GM12878 (cell line): ENCODE measurements at regions not wholly inside any gene's neighbourhood (a gene's known extent, or its start where the extent isn't known, plus 50 kb on each side); places are given as distances from the start of the nearest gene placed in this dataset.

Experiments
- ATAC-seq: fragments of 200-7000 bp; cut with Tn5 transposase; 3 replicates; pipeline ENCODE4 v1.9.1; 2020; ENCODE audit warnings: mild to moderate bottlenecking, moderate library complexity
- BruUV-seq: library from RNA; stranded (reverse); fragments of 400-500 nt; replicated peaks from 2 replicates; lab custom pipeline; 2021; lab: Mats Ljungman, UMichigan
- CTCF ChIA-PET: fragments of 300-600 bp; sonication (Branson Sonifier 250); formaldehyde crosslinking; extraction: SDS; loops from one replicate; lab custom pipeline; 2021; ENCODE audit warnings: inconsistent platforms; lab: Yijun Ruan, JAX
- POLR2A ChIA-PET: fragments of 350-600 bp; formaldehyde crosslinking; extraction: SDS; loops from one replicate; lab custom pipeline; 2021; ENCODE audit warnings: inconsistent platforms; lab: Charles Lee
- RAD21 ChIA-PET: fragments of 300-600 bp; sonication (Branson Sonifier 250); formaldehyde crosslinking; loops from one replicate; lab custom pipeline; 2023; ENCODE audit warnings: antibody characterized with exemption; ENCODE audit not compliant: unreplicated experiment; lab: Charles Lee
- SMC1A ChIA-PET: fragments of 300-600 bp; sonication (Branson Sonifier 250); formaldehyde crosslinking; loops from one replicate; lab custom pipeline; 2023; ENCODE audit not compliant: unreplicated experiment, uncharacterized antibody; lab: Charles Lee
- DNase-seq: peaks from one replicate; pipeline ENCODE4 v3.0.0-alpha.2; 2011; ENCODE audit warnings: low read depth, low spot score
- FAIRE-seq: peaks from 3 replicates; lab custom pipeline; 2011; peaks lifted over from hg19 to GRCh38; lab: Jason Lieb, UNC
- H2AFZ ChIP-seq: 2 replicates; pipeline ENCODE4 v1.6.0; 2011; ENCODE audit warnings: low read depth, low read length, control low read depth; ENCODE audit not compliant: control insufficient read depth
- H3K27ac ChIP-seq: 2 replicates; pipeline ENCODE4 v1.5.1; 2011; ENCODE audit warnings: control low read depth; ENCODE audit not compliant: control insufficient read depth, insufficient read depth
- H3K27me3 ChIP-seq, 2 experiments: replicated peaks in 1 of 2; 2 replicates each; pipeline versions ENCODE4 v1.6.0 to v1.6.1; 2011; ENCODE audit warnings: low read length in 1 of 2; ENCODE audit not compliant: control insufficient read depth in 2 of 2, insufficient read depth in 2 of 2
- H3K36me3 ChIP-seq, 2 experiments: 2 replicates each; pipeline ENCODE4 v1.5.1; 2011; ENCODE audit warnings: low read length in 1 of 2; ENCODE audit not compliant: control insufficient read depth in 2 of 2, insufficient read depth in 2 of 2
- H3K4me1 ChIP-seq: 2 replicates; pipeline ENCODE4 v1.6.1; 2011; ENCODE audit warnings: mild to moderate bottlenecking, low read length, moderate library complexity, mixed read lengths; ENCODE audit not compliant: control insufficient read depth, insufficient read depth
- H3K4me2 ChIP-seq: 2 replicates; pipeline ENCODE4 v1.6.0; 2011; ENCODE audit warnings: control low read depth; ENCODE audit not compliant: control insufficient read depth, insufficient read depth
- H3K4me3 ChIP-seq: fragments of 200-600 bp; sonication (generic); 2 replicates; pipeline ENCODE4 v1.5.1; 2016
- H3K79me2 ChIP-seq: 2 replicates; pipeline ENCODE4 v1.6.0; 2011; ENCODE audit warnings: low read length; ENCODE audit not compliant: control insufficient read depth, insufficient read depth
- H3K9ac ChIP-seq: 2 replicates; pipeline ENCODE4 v1.8.0; 2011; ENCODE audit warnings: low read length, control low read depth, mixed read lengths; ENCODE audit not compliant: control insufficient read depth, insufficient read depth
- H3K9me3 ChIP-seq: replicated peaks from 3 replicates; pipeline ENCODE4 v1.5.1; 2011; ENCODE audit warnings: mild to moderate bottlenecking, low read length; ENCODE audit not compliant: control insufficient read depth, insufficient read depth
- H4K20me1 ChIP-seq: 2 replicates; pipeline ENCODE4 v1.6.0; 2011; ENCODE audit not compliant: control insufficient read depth, insufficient read depth
- ATF2 ChIP-seq: IDR thresholded peaks from 2 replicates; pipeline ENCODE4 v1.6.1; 2012; ENCODE audit warnings: low read length, inconsistent platforms
- BCLAF1 ChIP-seq: fragments of 450-650 bp; IDR thresholded peaks from 2 replicates; pipeline ENCODE4 v1.6.1; 2017; ENCODE audit warnings: antibody characterized with exemption, mild to moderate bottlenecking, moderate library complexity
- EZH2 ChIP-seq: IDR thresholded peaks from 2 replicates; pipeline ENCODE4 v1.6.1; 2012; ENCODE audit warnings: low read depth, mild to moderate bottlenecking, control low read depth, inconsistent platforms, low read length, borderline replicate concordance; ENCODE audit not compliant: control insufficient read depth
- NFIC ChIP-seq: IDR thresholded peaks from 2 replicates; pipeline ENCODE4 v1.6.1; 2012; ENCODE audit warnings: low read depth, mild to moderate bottlenecking, inconsistent platforms, low read length, moderate library complexity
- SP1 ChIP-seq: IDR thresholded peaks from one replicate; pipeline ENCODE4 v1.6.1; 2011; ENCODE audit warnings: low read depth, low read length
- SRF ChIP-seq, 2 experiments: IDR thresholded peaks; 2 replicates each; pipeline ENCODE4 v1.6.1; 2011; ENCODE audit warnings: low read depth in 2 of 2, low read length in 2 of 2, mild to moderate bottlenecking in 1 of 2, moderate library complexity in 1 of 2
- ZNF384 ChIP-seq: IDR thresholded peaks from 2 replicates; pipeline ENCODE4 v1.6.1; 2012; ENCODE audit warnings: low read depth, mild to moderate bottlenecking, low read length, improper control_type of control experiment, borderline replicate concordance
- WGBS: methylation state at CpG from one replicate; pipeline ENCODE4 v1.1.6; 2016; ENCODE audit warnings: low lambda C conversion rate; ENCODE audit not compliant: insufficient replicate concordance, insufficient coverage; ENCODE audit errors: missing lambda C conversion rate; 5-methylcytosine and 5-hydroxymethylcytosine counted together
- in situ Hi-C: fragments of 300-500 bp; cut with MboI; formaldehyde crosslinking; loops from 9 replicates; pipeline ENCODE4 v1.14.3; 2018; ENCODE audit warnings: mixed read lengths
- intact Hi-C: fragments of 100-400 bp; cut with micrococcal nuclease; formaldehyde crosslinking; loops from one replicate; pipeline ENCODE4 v1.14.2; 2022; ENCODE audit not compliant: unreplicated experiment

GRCh38 chr6:148021165-148021564, 321.5 kb upstream of the SASH1 start:
- FAIRE-seq (no peak), ATAC-seq (no peak), DNase-seq (no peak)
- POLR2A ChIA-PET: no interaction called here
- RAD21 ChIA-PET: no interaction called here
- H3K9me3 ChIP-seq: no peaks in the 10 kb centered on the region
- H3K36me3 ChIP-seq: no peaks in the 10 kb centered on the region
- CTCF ChIA-PET: no interaction called here
- H3K27me3 ChIP-seq: no peaks in the 10 kb centered on the region
- H3K79me2 ChIP-seq: no peaks in the 10 kb centered on the region
- no peak overlapping the region for H3K4me2 ChIP-seq
- intact Hi-C loops: no loop called here
- no TSS peak for BruUV-seq
- no peaks in the 10 kb centered on the region for H4K20me1 ChIP-seq
- in situ Hi-C loops: no loop called here
- TF ChIP-seq EZH2: no peak
- no peak for TF ChIP-seq NFIC
- no peak for TF ChIP-seq ZNF384
- no peak for TF ChIP-seq ATF2
- no peak for TF ChIP-seq SRF (IDR thresholded peaks at IDR 0.05; ENCODE audit: low read depth in 2 of 2, low read length in 2 of 2)
- no peak for TF ChIP-seq BCLAF1
- TF ChIP-seq SP1: no peak
- H2AFZ ChIP-seq: no peak overlapping the region
- SMC1A ChIA-PET: no interaction called here
- no peak overlapping the region for H3K4me3 ChIP-seq
- no peaks in the 10 kb centered on the region for H3K4me1 ChIP-seq
- WGBS: 0% methylated on average over 1 of the region's 1 CpG
- no peak overlapping the region for H3K9ac ChIP-seq
- H3K27ac ChIP-seq: no peak overlapping the region
